OCI-LY7 (cell line): ENCODE measurements at regions not wholly inside any gene's neighbourhood (a gene's known extent, or its start where the extent isn't known, plus 50 kb on each side); places are given as distances from the start of the nearest gene placed in this dataset.

Experiments
- CTCF ChIP-seq: fragments of 200-600 bp; sonication (generic); conservative IDR thresholded peaks from 2 replicates; pipeline ENCODE4 v1.5.1; 2014; ENCODE audit warnings: mild to moderate bottlenecking, antibody characterized with exemption, low read length, moderate library complexity, mixed read lengths
- EZH2phosphoT487 ChIP-seq: fragments of 200-600 bp; sonication (generic); IDR thresholded peaks from 2 replicates; pipeline ENCODE4 v1.6.1; 2018; ENCODE audit warnings: low read depth, borderline replicate concordance, mild to moderate bottlenecking, mixed run types, antibody characterized with exemption, low read length, moderate library complexity, mixed read lengths

- TF ChIP-seq CTCF, result no peak
- no peak for TF ChIP-seq EZH2phosphoT487
Observed at GRCh38 chr5:115050866-115051265, 118.8 kb downstream of the TRIM36 start.
